NT2/D1 (cell line): ENCODE measurements at regions not wholly inside any gene's neighbourhood (a gene's known extent, or its start where the extent isn't known, plus 50 kb on each side); places are given as distances from the start of the nearest gene placed in this dataset.

Source experiments
- DNase-seq: peaks from one replicate; pipeline ENCODE4 v3.0.0-alpha.2; 2011; ENCODE audit warnings: low read depth, low spot score
- H3K27me3 ChIP-seq: 2 replicates; pipeline ENCODE4 v1.6.0; 2011; ENCODE audit warnings: mild to moderate bottlenecking; ENCODE audit not compliant: insufficient read length, insufficient read depth
- H3K36me3 ChIP-seq: 2 replicates; pipeline ENCODE4 v1.6.1; 2011; ENCODE audit warnings: mild to moderate bottlenecking, low read length, mixed read lengths; ENCODE audit not compliant: insufficient read depth, insufficient read length
- H3K4me1 ChIP-seq: 2 replicates; pipeline ENCODE4 v1.5.1; 2011; ENCODE audit not compliant: insufficient read depth, insufficient read length
- H3K4me3 ChIP-seq: 2 replicates; pipeline ENCODE4 v1.5.1; 2011; ENCODE audit warnings: low read depth; ENCODE audit not compliant: insufficient read length
- H3K9ac ChIP-seq: 2 replicates; pipeline ENCODE4 v1.6.0; 2011; ENCODE audit warnings: low read depth; ENCODE audit not compliant: insufficient read length
- H3K9me3 ChIP-seq: 2 replicates; pipeline ENCODE4 v1.5.1; 2011; ENCODE audit warnings: mild to moderate bottlenecking, low read length; ENCODE audit not compliant: insufficient read depth
- SUZ12 ChIP-seq: IDR thresholded peaks from 2 replicates; pipeline ENCODE4 v1.6.1; 2011; ENCODE audit not compliant: insufficient read length, insufficient read depth; ENCODE audit errors: extremely low read depth
- YY1 ChIP-seq: IDR thresholded peaks from 2 replicates; pipeline ENCODE4 v1.6.1; 2011; ENCODE audit not compliant: insufficient read length, insufficient read depth
- ZNF274 ChIP-seq: IDR thresholded peaks from 2 replicates; pipeline ENCODE4 v1.6.1; 2011; ENCODE audit warnings: mild to moderate bottlenecking, low read depth, low read length

- DNase-seq = no peak
- Histone ChIP-seq H3K4me3 (no peak overlapping the region), H3K36me3 (no peaks in the 10 kb centered on the region), H3K27me3 (no peaks in the 10 kb centered on the region), H3K9me3 (no peaks in the 10 kb centered on the region; the same call in 1 of the 2 replicates), H3K9ac (no peak overlapping the region), H3K4me1 (no peaks in the 10 kb centered on the region)
- TF ChIP-seq SUZ12 = no peak
- no peak for TF ChIP-seq YY1
- no peak for TF ChIP-seq ZNF274
These were observed 75.8 kb upstream of the DPH5 start for GRCh38 chr1:101101360-101101759.

GRCh38 chr1:101100674-101101073 lies 75.1 kb upstream of the DPH5 start:
- DNase-seq = no peak
- Histone ChIP-seq H3K27me3 (no peaks in the 10 kb centered on the region), H3K4me1 (no peaks in the 10 kb centered on the region), H3K9me3 (no peaks in the 10 kb centered on the region; the same call in 1 of the 2 replicates), H3K9ac (no peak overlapping the region), H3K4me3 (no peak overlapping the region), H3K36me3 (no peaks in the 10 kb centered on the region)
- TF ChIP-seq SUZ12 (no peak), ZNF274 (no peak), YY1 (no peak)

- Histone ChIP-seq H3K4me1 (no peaks in the 10 kb centered on the region), H3K4me3 (no peak overlapping the region), H3K27me3 (no peaks in the 10 kb centered on the region), H3K36me3 (no peaks in the 10 kb centered on the region), H3K9ac (no peak overlapping the region), H3K9me3 (no peaks in the 10 kb centered on the region; the same call in 1 of the 2 replicates)
- TF ChIP-seq YY1 (no peak), ZNF274 (no peak), SUZ12 (no peak)
- DNase-seq = no peak
These were observed 73.3 kb upstream of the DPH5 start for GRCh38 chr1:101098907-101099306.

- no peaks in the 10 kb centered on the region for H3K4me1 ChIP-seq
- no peaks in the 10 kb centered on the region for H3K27me3 ChIP-seq
- no peak overlapping the region for H3K9ac ChIP-seq
- no peak for DNase-seq
- H3K4me3 ChIP-seq = no peak overlapping the region
- no peaks in the 10 kb centered on the region for H3K36me3 ChIP-seq
- H3K9me3 ChIP-seq = no peaks in the 10 kb centered on the region; the same call in 1 of the 2 replicates
- TF ChIP-seq YY1 (no peak), SUZ12 (no peak), ZNF274 (no peak)
These were observed 72.7 kb upstream of the DPH5 start for GRCh38 chr1:101098327-101098726.

GRCh38 chr1:101089613-101090338 lies 64.2 kb upstream of the DPH5 start:
- no peak overlapping the region for H3K9ac ChIP-seq
- H3K4me1 ChIP-seq = no peaks in the 10 kb centered on the region
- H3K9me3 ChIP-seq = no peaks in the 10 kb centered on the region
- H3K4me3 ChIP-seq = no peak overlapping the region
- no peak for TF ChIP-seq YY1
- no peak for TF ChIP-seq ZNF274
- no peak for TF ChIP-seq SUZ12
- H3K27me3 ChIP-seq = no peaks in the 10 kb centered on the region
- peaks cover 2% of the 10 kb centered on the region for H3K36me3 ChIP-seq
- DNase-seq = no peak

GRCh38 chr1:101088431-101088830 lies 62.8 kb upstream of the DPH5 start:
- Histone ChIP-seq H3K36me3 (peaks cover 2% of the 10 kb centered on the region), H3K9ac (no peak overlapping the region), H3K27me3 (no peaks in the 10 kb centered on the region), H3K4me3 (no peak overlapping the region), H3K9me3 (no peaks in the 10 kb centered on the region), H3K4me1 (no peaks in the 10 kb centered on the region)
- no peak for DNase-seq
- no peak for TF ChIP-seq YY1
- TF ChIP-seq ZNF274 = no peak
- no peak for TF ChIP-seq SUZ12

- TF ChIP-seq SUZ12 = no peak
- TF ChIP-seq YY1 = no peak
- TF ChIP-seq ZNF274 = no peak
- H3K4me3 ChIP-seq = no peak overlapping the region
- H3K9me3 ChIP-seq = no peaks in the 10 kb centered on the region
- H3K27me3 ChIP-seq = no peaks in the 10 kb centered on the region
- no peak overlapping the region for H3K9ac ChIP-seq
- no peaks in the 10 kb centered on the region for H3K4me1 ChIP-seq
- H3K36me3 ChIP-seq = peaks cover 2% of the 10 kb centered on the region
- DNase-seq = no peak
These were observed 61.2 kb upstream of the DPH5 start for GRCh38 chr1:101086783-101087182.
